ENCODE measurements at regions not wholly inside any gene's neighbourhood (a gene's known extent, or its start where the extent isn't known, plus 50 kb on each side); places are given as distances from the start of the nearest gene placed in this dataset.
"Not testable (repeated sequence)": the region's sequence is repeated elsewhere in the genome, so short reads cannot be mapped to it uniquely, and the experiment has no call there.

- DNase-seq (ENCODE audit: low spot score), result no peak
Observed at GRCh38 chr18:44331656-44332570, 348.8 kb upstream of the SETBP1 start.

GRCh38 chr18:44341759-44342158, 338.9 kb upstream of the SETBP1 start:
- DNase-seq (ENCODE audit: low spot score), result no peak

GRCh38 chr18:44342162-44342561, 338.5 kb upstream of the SETBP1 start:
- DNase-seq (ENCODE audit: low spot score), result no peak

- no peak for DNase-seq (ENCODE audit: low spot score)
Observed at GRCh38 chr18:44342946-44343345, 337.7 kb upstream of the SETBP1 start.

- DNase-seq (ENCODE audit: low spot score), result no peak
Observed at GRCh38 chr18:44343570-44343969, 337.1 kb upstream of the SETBP1 start.

- DNase-seq (ENCODE audit: low spot score), result no peak
Observed at GRCh38 chr18:44356566-44357157, 324.0 kb upstream of the SETBP1 start.

GRCh38 chr18:44358402-44358801, 322.3 kb upstream of the SETBP1 start:
- DNase-seq (ENCODE audit: low spot score), result no peak

- not testable (repeated sequence) for DNase-seq (ENCODE audit: low spot score)
Observed at GRCh38 chr18:44359741-44360140, 320.9 kb upstream of the SETBP1 start.

GRCh38 chr18:44362213-44362612, 318.5 kb upstream of the SETBP1 start:
- not testable (repeated sequence) for DNase-seq (ENCODE audit: low spot score)

- no peak for DNase-seq (ENCODE audit: low spot score)
Observed at GRCh38 chr18:44370861-44371260, 309.8 kb upstream of the SETBP1 start.

- no peak for DNase-seq (ENCODE audit: low spot score)
Observed at GRCh38 chr18:44374966-44375365, 305.7 kb upstream of the SETBP1 start.

GRCh38 chr18:44386401-44386800, 294.3 kb upstream of the SETBP1 start:
- no peak for DNase-seq (ENCODE audit: low spot score)

GRCh38 chr18:44388329-44388728, 292.4 kb upstream of the SETBP1 start:
- no peak for DNase-seq (ENCODE audit: low spot score)

- no peak for DNase-seq (ENCODE audit: low spot score)
Observed at GRCh38 chr18:44392933-44393332, 287.8 kb upstream of the SETBP1 start.

- no peak for DNase-seq (ENCODE audit: low spot score)
Observed at GRCh38 chr18:44393406-44393805, 287.3 kb upstream of the SETBP1 start.

GRCh38 chr18:44396550-44396949, 284.1 kb upstream of the SETBP1 start:
- no peak for DNase-seq (ENCODE audit: low spot score)

- no peak for DNase-seq (ENCODE audit: low spot score)
Observed at GRCh38 chr18:44409071-44409470, 271.6 kb upstream of the SETBP1 start.

- DNase-seq (ENCODE audit: low spot score), result no peak
Observed at GRCh38 chr18:44409515-44409914, 271.2 kb upstream of the SETBP1 start.

- DNase-seq (ENCODE audit: low spot score), result no peak
Observed at GRCh38 chr18:44410740-44411139, 269.9 kb upstream of the SETBP1 start.

GRCh38 chr18:44411262-44411905, 269.3 kb upstream of the SETBP1 start:
- no peak for DNase-seq (ENCODE audit: low spot score)

GRCh38 chr18:44411976-44412375, 268.7 kb upstream of the SETBP1 start:
- no peak for DNase-seq (ENCODE audit: low spot score)

GRCh38 chr18:44423814-44424644, 256.7 kb upstream of the SETBP1 start:
- DNase-seq (ENCODE audit: low spot score), result no peak
